ENCODE measurements at regions not wholly inside any gene's neighbourhood (a gene's known extent, or its start where the extent isn't known, plus 50 kb on each side); places are given as distances from the start of the nearest gene placed in this dataset.

DNA sequence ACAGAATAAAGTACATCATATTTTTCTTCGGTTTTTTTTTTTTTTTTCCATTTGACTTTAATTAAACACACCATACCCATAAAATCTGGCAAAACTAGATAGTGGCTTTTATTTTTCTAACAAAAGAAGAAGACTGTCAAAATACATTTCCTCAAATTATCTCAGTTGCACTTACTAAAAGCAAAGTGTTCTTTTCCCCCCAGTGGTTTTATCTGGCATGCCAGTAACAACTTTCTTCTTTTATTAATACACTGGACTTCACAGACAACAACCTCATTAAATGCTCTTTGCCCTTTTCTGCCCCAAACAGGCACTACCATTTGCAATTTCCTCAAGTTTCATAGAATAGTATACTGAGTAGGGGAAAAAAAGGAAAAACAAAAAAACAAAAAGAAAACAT, 1792.3 kb downstream of the EFNA5 start:
- TF ChIP-seq, protein P1, sequence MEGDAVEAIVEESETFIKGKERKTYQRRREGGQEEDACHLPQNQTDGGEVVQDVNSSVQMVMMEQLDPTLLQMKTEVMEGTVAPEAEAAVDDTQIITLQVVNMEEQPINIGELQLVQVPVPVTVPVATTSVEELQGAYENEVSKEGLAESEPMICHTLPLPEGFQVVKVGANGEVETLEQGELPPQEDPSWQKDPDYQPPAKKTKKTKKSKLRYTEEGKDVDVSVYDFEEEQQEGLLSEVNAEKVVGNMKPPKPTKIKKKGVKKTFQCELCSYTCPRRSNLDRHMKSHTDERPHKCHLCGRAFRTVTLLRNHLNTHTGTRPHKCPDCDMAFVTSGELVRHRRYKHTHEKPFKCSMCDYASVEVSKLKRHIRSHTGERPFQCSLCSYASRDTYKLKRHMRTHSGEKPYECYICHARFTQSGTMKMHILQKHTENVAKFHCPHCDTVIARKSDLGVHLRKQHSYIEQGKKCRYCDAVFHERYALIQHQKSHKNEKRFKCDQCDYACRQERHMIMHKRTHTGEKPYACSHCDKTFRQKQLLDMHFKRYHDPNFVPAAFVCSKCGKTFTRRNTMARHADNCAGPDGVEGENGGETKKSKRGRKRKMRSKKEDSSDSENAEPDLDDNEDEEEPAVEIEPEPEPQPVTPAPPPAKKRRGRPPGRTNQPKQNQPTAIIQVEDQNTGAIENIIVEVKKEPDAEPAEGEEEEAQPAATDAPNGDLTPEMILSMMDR (IDR thresholded peaks at IDR 0.05) = no peak
- TF ChIP-seq EZH2 (IDR thresholded peaks at IDR 0.05; ENCODE audit: borderline replicate concordance, insufficient read depth, low read depth, low read length, poor library complexity, severe bottlenecking) = no peak
